Stimulated activated CD4-positive, alpha-beta T cell treated with anti-CD3 and anti-CD28 coated beads, Interleukin-2, amount 100 ng/mL, for 48 hours (primary cell): ENCODE measurements at regions not wholly inside any gene's neighbourhood (a gene's known extent, or its start where the extent isn't known, plus 50 kb on each side); places are given as distances from the start of the nearest gene placed in this dataset.
"Not testable (repeated sequence)": the region's sequence is repeated elsewhere in the genome, so short reads cannot be mapped to it uniquely, and the experiment has no call there.

Source experiments
- DNase-seq, 2 donors: peaks; one replicate each; pipeline ENCODE4 v3.0.0-alpha.2; 2020

DNA sequence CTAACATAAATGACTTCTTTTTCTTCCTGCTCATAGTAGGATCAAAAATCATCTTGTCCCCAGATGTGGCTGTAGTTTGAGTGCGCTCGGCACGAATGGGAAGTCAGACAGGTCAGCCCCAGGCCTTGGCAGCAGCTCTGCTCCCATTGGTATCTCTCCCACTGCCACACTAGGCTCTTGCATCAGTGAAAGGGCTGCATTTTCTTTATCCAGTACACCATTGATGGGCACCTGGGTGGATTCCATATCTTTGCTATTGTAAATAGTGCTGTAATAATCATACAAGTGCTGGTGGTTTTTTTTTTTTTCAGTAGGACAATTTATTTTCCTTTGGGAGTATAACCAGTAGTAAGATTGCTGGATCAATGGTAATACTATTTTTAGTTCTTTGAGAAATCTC, 865.5 kb downstream of the CCDC85A start:
- no peak for DNase-seq

DNA sequence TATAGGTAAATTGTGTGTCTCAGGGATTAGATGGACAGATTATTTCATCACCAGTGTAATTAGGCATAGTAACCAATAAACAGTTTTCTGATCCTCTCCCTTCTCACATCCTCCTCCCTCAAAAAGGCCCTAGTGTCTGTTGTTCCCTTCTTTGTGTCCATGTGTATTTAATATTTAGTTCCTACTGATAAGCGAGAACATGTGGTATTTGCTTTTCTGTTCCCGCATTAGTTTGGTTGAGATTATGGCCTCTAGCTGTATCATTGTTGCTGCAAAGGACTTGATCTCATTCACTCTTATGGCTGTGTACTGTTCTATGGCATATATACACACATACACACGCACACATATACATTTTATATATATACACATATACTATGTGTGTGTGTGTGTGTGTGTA, 866.2 kb downstream of the CCDC85A start:
- no peak for DNase-seq

DNA sequence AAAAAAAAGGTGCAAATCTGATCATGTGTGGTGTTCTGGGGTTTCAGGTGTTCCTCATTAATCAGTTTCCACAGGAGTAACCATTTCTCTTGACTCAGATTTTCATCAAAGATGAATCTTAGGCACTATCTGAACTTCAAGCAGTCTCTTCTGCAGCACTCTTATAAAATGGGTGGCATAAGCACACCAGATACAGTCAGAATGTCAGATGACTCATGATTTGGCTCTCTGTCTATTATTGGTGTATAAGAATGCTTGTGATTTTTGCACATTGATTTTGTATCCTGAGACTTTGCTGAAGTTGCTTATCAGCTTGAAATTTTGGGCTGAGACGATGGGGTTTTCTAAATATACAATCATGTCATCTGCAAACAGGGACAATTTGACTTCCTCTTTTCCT, 882.5 kb downstream of the CCDC85A start:
- not testable (repeated sequence) for DNase-seq

DNA sequence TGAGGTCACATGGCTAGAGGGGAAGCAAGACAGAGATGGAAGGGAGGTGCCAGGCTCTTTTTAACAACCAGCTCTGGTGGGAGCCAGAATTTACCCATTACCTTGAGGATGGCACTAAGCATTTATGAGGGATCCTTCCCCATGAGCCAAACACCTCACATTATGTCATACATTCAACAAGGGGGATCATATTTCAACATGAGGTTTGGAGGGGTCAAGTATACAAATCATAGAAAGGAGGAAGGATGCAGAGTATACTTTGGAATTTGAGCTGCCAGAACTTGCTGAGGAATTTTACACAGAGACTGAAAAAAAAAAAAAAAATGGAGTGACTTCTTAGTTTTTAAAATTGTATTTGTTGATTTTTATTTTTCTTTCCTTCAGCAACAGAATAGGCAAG, 891.4 kb downstream of the CCDC85A start:
- DNase-seq: no peak

DNA sequence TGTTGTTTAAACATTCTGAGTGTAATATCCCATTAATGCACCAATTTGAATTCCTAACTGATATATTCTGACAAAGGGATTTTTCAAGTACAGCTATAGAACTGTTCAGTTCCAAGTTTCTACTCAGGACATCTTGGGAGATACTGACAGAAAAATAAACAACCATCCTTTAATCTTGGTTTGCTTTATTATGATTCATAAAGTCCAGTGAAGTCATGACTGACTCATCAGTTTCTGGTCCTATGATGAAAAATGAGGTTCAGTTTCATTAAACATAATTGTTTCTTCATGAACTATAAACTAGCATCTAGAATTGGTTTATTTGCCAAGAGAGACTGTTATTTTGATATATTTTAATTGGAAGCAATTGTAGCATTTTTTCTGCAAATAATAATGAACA, 896.2 kb downstream of the CCDC85A start:
- DNase-seq: no peak

DNA sequence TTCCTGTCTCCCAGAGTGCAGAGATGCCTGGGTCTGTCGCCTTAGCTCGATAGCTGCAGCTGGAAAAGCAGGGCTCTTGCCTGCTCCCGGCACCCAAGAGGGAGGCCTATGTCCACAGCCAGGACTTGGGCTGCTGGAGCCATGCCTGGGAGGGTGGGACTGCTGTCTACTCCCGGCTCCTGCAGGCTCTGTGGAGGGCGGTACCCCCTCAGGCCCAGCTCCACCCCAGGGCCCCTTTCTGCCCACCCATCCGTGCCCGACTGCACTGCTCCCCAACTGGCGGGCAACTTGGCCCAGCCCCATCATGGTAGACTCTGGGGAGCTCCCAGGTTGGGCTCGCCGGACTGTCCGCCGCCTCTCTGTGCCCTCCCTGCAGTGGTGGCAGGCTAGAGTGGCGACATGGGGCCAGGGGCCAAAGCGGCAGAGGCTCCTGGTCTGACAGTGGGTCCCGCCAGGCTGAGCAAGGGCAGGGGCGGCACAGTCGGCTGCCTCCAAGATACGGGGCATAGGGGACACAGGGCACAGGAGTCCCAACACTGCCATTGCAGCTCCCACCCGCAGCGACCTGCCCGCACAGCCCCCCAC, 901.0 kb downstream of the CCDC85A start:
- DNase-seq: no peak

DNA sequence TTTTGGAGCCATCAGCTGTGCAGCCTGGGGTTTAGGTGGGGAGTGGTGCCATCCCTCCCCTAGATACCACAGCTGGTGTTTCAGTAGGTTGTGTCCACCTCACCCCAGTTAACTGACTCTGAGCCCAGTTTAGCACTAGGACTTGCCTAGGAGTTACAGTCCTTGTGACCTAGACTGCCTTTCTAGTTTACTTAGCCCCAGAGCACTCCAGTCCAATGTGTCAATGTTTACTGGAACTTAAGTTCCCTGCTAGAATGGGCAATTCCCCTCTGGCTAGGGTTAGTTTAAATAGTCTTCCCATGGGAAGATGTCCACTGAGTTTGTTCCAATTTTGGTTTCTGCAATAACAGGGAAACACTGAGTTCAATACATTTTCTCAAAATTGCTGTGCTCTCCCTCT, 909.2 kb downstream of the CCDC85A start:
- no peak for DNase-seq

DNA sequence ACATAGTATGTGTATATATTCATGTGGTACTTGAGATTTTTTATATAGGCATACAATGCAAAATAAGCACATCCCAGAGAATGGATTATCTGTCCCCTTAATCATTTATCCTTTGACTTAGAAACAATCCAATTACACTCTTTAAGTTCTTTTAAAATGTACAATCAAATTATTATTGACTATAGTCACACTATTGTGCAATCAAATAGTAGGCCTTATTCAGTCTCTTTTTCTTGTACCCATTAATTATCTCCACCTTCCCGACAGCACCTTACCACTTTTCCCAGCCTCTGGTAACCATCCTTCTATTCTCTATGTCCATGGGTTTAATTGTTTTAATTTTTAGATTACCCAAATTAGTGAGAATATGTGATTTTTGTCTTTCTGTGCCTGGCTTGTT, 914.1 kb downstream of the CCDC85A start:
- DNase-seq: no peak

DNA sequence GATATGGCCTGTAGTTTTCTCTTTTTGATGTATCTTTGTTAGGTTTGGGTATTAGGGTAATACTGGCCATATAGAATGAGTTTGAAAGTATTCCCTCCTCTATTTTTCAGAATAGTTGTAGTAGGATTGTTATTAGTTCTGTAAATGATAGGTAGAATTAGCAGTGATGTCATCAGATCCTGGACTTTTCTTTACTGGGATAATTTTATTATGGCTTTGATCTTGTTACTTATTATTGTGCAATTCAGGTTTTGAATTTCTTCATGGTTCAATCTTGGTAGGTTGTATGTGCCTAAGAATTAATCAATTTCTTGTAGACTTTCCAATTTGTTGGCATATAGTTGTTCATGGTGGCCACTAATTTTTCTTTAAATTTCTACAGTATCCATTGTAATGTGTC, 916.6 kb downstream of the CCDC85A start:
- DNase-seq: no peak

DNA sequence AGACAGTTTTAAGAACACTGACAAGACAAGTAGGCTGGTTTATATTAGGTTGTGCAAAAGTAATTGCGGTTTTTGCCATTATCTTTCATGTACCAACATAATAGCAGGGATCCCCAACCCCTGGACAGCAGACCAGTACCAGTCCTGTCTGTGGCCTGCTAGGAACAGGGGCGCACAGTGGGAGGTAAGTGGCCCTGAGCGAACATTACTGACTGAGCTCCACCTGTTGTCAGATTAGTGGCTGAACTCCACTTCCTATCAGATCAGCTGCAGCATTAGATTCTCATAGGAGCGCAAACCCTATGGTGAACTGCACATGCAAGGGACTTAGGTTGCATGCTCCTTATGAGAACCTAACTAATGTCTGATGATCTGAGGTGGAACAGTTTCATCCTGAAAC, 921.9 kb downstream of the CCDC85A start:
- DNase-seq: no peak

DNA sequence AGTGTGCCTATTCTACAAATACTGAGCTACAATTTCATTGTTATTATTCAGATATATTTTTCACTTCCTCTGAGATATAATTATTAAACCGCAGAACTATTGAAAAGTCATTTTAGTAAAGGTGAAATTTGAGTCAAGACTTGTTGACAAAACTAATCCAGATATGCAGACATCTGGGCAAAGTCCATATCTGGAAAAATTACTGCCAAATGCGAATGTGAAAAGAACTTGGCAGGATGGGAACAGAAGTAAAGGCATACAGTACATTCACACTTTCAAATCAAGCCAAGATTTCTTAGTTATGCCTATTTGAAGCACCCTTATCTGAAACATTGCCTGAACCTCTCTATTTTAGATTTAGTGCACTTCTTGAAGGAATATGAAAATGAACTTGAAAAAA, 923.6 kb downstream of the CCDC85A start:
- no peak for DNase-seq

DNA sequence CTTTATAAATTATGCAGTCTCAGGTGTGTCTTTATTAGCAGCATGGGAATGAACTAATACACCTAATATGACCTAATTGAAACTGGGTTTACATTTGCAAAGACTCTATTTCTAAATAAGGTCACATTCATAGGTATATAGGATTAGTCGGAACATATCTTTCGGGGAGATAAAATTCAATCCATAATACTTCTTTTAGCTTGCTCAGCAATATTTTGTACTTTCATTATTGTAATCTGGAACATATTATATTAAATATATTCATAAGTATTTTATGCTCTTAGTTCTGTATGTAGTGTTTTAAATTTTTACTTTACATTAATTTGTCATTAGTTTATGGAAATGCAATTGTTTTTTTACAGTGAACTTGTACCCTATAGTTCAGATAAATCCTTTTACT, 927.7 kb downstream of the CCDC85A start:
- no peak for DNase-seq

DNA sequence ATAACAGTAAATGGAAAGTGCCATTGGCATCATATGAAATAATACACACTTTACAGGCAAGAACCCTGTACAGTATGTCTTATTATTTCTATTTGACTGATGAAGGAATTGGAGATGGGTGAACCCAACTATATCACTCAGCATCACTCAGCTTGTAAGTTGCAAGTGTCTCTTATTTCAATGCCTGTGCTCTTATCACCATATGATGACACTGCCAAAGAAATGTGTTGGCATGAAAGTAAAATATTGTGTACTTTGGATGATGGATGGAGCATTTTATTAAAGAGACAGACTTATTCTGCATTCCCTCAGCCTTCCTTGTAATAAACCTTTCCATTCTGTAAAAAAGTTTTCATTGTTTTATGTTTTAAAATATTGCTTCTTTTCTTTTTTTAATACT, 927.5 kb upstream of the VRK2 start:
- no peak for DNase-seq

DNA sequence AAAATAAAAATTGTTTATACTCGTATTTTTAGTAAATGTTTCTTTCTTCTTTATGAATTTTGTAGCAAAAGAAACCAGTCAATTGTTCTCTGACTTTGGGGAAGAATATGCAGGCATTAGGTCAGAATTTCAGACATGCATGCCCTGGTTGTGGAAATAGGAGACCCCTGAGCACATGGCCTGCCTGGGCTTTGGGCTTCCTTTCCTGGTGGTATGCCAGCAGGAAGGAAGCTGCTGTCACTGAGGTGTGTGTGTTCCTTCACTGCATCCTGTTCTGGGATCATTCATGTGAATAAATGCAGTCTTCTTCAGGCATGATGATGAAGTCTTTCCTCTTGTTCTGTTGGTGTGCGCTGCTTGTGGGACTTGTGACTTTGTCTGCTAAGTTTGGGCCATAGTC, 920.2 kb upstream of the VRK2 start:
- no peak for DNase-seq

DNA sequence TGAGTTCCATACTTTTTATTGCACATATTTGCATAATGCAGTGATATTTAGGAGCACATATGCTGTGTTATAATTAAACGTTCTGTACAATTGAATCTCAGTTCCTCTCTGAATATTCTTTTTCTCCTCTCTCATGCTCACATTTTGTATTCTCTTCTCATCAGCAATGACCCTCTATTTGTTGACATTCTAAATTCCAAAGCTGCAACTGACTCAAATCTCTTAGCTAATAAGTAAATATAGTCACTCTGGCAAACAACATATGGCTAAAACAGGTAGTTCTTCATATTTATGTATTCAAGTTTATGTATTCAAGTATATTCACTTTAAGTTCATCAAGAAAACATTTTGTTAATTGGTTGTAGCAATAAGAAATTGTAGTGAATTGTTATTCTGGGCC, 907.4 kb upstream of the VRK2 start:
- no peak for DNase-seq

DNA sequence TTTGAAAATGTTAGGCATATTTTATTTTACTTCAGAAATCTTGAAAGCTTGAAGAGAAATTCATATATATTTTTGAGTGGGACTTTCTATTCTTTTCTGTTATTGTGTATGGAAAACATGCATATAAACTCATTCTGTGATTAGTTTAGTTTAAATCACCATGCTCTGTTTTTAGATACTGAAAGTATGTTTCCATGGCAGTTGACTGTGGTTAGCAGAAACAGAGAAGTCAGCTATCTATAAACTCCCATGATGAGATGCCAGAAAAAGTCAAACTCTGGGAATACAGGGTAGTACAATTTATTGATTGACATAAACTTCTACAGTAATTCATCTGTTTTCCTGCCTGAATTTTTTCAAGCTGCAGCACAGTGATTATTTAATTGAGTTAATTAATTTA, 905.3 kb upstream of the VRK2 start:
- DNase-seq: no peak

DNA sequence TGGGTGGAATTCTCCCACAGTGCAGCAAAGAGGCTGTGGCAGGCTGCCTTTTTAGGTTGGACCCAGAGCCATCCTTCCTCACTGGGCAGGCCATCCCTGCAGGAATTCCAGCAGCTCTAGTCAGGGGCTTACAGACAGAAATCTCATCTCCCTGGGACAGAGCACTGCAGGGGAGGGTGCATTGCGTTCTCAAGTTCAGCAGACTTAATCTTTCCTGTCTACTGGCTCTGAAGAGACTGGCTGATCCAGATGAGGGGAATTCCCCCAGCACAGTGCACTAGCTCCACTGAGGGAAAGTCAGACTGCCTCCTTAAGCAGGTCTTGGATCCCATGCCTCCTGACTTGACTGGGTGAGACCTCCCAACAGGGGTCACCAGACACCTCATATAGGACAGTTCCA, 899.7 kb upstream of the VRK2 start:
- DNase-seq: no peak

DNA sequence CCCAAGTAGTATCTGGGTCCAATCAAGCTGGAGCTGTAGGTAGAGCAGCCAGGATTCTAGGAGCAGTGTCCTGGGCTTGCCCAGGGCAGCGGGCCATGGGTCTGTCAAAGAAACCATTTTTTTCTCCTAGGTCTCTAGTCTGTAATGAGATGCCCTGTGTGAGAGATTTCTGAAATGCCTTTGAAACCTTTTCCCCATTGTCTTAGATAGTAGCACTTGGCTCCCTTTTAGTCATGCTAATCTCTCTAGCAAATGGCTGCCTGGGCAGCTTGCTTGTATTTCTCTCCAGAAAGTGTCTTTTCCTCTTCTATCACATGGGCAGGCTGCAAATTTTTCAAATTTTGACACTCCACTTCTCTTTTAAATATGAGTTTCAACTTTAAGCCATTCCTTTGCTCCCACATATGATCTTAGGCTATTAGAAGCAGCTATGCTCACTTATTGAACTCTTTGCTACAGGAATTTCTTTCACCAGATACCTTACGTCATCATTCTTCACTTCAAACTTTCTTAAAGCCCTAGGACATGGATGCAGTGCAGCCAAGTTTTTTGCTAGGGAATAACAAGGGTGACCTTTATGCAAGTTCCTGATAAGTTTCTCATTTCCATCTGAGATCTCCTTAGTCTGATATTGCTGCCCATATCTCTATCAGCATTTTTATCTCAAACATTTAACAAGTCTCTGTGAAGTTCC, 890.2 kb upstream of the VRK2 start:
- DNase-seq: no peak

DNA sequence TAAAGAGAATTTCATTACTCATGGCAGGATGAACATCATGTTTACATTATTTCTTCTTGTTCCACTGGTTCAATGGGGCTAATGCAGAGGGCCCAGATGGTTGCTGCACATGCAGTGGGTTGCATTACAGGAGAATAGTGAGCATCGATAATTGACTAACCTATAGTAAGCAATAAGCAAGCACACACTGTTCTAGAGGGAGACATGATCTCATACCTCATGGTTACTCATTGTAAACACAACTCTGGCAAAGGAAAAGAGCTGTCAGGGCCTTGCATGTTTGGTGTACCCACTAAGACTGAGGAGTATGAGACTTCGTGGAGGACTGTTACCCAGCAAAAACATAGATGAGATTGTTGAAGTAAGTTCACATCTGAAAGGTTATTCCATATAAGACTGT, 885.6 kb upstream of the VRK2 start:
- no peak for DNase-seq

DNA sequence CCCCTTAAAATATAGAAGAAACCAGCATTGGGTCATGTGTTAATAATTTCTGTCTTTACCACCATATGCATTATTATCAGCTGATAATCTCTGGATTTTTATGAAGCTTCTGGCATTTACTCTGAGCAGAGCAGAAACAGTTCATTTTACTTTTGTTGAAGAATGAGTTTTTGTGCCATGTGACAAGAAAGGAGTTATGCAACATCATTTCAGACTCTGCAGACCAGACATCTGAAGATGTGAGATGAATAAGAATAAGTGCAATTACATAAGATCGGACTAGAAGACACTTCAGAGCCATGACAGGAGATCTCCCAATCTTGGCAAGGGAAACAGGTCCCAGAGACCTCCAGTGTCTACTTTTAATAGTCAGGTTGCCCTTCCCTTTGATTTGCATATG, 869.4 kb upstream of the VRK2 start:
- no peak for DNase-seq

DNA sequence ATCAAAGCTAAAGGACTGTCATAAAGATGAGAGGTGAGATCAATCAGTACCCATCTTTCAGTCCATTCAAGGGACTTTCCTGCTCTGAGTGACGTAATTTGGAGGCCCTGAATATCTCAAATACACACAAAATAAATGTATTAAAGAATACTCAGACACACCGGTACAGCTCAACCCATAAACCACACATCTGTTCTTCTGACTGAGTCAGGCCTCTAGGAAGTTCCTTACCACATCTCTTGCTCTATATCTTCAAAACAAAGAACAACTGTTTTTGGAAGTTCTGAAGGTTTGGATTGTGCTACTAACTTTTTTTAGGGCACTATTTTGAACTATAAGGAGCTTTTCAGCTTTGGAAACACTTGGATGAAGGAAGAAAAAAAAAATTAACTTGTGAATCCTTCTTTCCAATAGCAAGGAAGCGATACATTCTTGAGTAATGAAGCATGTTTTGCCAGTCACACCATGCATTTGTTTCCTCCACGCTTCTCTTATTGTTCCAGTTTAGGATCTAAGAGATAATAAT, 866.5 kb upstream of the VRK2 start:
- no peak for DNase-seq

DNA sequence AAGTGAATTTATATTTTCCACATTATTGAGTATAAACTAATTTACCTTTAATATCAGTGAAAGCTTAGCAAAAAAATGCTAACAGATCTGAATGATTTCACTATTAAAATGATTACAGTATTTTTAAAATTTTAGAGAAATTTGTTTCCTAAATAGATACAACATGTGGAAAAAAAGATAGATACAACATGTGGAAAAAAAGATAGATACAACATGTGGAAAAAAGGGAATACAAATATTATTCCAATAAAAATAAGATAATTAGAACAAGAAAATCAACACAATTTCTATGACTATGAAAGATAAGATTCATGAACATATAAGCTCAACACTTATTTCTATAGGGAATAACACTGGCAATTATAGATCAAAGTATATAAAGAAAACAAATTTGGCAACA, 865.9 kb upstream of the VRK2 start:
- no peak for DNase-seq

DNA sequence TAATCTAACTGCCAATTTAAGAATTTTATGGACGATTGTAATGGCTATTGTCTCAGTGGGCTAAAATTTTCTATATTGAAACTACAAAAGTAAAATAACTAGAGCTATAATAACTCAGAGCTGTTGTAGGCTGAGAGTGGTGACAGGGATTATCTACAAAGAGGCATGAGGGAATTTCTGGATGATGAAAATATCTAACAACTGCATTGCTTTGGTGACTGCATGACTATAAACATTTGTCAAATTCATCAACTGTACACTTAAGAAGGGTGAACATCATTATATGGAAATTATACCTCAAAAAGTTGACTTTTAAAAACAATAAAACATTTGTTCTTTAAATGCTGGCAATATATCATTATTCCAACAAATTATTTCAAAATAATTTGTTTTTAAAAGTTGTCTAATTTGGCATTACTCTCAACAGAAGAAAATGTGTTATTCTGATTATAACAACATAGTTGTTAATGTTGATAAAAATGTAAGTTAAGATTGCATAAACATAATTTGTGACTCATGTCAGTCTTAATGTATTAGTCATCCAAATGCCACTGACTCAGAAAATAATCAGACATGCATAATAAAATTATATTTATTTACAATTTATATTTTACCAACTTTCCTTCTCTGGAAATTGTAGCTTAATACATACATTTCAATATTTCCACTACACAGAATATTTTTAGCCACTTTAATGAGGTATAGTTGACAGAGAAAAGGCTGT, 865.1 kb upstream of the VRK2 start:
- DNase-seq: no peak

DNA sequence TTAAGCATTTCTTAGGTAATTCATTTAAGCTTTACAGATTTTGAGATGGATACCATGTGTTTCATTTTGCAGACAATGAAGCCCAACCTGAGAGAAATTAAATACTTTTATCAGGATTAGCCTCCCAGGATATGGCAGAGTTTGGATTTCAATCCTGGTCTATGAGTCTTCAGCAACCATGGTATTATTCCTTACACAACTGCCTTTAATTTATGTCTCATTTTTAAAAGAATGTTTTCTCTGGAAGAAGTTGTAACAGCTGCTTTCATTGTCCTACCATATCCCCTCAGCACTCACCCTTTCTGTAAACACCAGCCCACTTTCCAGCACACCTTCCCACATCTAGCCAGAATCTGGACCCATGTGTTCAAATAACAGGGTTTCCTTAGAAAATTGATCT, 863.7 kb upstream of the VRK2 start:
- DNase-seq: no peak
